Activated T-cell treated with anti-CD3 and anti-CD28 coated beads, Interleukin-2, amount 50 U/mL, for 72 hours (primary cell): ENCODE measurements at regions not wholly inside any gene's neighbourhood (a gene's known extent, or its start where the extent isn't known, plus 50 kb on each side); places are given as distances from the start of the nearest gene placed in this dataset.

Experiments
- ATAC-seq, 2 donors: fragments of 150-1000 bp; cut with Tn5 transposase; replicated peaks in 1 of 2; 2 replicates each; pipeline ENCODE4 v1.10.0; 2021; ENCODE audit warnings: moderate library complexity in 2 of 2, mild to moderate bottlenecking in 1 of 2
- DNase-seq, 2 donors: peaks; one replicate each; pipeline ENCODE4 v3.0.0; 2021 to 2022; ENCODE audit warnings: mixed read lengths in 1 of 2
- H3K27ac Mint-ChIP-seq: one replicate; pipeline ENCODE4 v1.8.0; 2022; ENCODE audit warnings: mild to moderate bottlenecking, moderate library complexity, mixed read lengths
- H3K27me3 Mint-ChIP-seq: one replicate; pipeline ENCODE4 v1.8.0; 2022; ENCODE audit warnings: low read depth, mixed read lengths
- H3K36me3 Mint-ChIP-seq, 2 donors: one replicate each; pipeline ENCODE4 v1.8.0; 2022; ENCODE audit warnings: mixed read lengths in 2 of 2, mild to moderate bottlenecking in 1 of 2; ENCODE audit not compliant: insufficient read depth in 2 of 2
- H3K4me1 Mint-ChIP-seq: one replicate; pipeline ENCODE4 v1.8.0; 2022; ENCODE audit warnings: low read depth, mixed read lengths
- H3K4me3 Mint-ChIP-seq, 2 donors: one replicate each; pipeline ENCODE4 v1.8.0; 2022; ENCODE audit warnings: mild to moderate bottlenecking in 2 of 2, mixed read lengths in 2 of 2, moderate library complexity in 2 of 2
- H3K9me3 Mint-ChIP-seq, 2 donors: one replicate each; pipeline ENCODE4 v1.8.0; 2022; ENCODE audit warnings: mixed read lengths in 2 of 2

DNA sequence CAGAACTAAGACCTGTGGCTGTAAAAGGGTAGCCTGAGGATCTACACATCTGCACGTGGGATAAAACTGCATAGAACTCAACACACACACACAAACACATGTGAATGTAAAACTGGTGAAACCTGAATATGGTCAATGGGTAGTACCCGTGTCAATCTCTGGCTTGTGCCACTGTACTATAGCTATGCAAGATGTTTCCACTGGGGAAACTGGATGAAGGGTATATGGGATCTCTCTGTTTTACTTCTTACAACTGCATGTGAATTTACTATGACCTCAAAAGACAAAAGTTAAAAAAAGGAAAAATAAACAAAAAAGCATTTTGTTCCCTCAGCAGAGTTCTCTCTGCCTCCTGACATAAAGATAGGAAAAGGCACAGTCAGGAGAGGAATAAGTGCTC, 143.3 kb upstream of the LHX1 start:
- no peaks in the 10 kb centered on the region for H3K9me3 Mint-ChIP-seq

DNA sequence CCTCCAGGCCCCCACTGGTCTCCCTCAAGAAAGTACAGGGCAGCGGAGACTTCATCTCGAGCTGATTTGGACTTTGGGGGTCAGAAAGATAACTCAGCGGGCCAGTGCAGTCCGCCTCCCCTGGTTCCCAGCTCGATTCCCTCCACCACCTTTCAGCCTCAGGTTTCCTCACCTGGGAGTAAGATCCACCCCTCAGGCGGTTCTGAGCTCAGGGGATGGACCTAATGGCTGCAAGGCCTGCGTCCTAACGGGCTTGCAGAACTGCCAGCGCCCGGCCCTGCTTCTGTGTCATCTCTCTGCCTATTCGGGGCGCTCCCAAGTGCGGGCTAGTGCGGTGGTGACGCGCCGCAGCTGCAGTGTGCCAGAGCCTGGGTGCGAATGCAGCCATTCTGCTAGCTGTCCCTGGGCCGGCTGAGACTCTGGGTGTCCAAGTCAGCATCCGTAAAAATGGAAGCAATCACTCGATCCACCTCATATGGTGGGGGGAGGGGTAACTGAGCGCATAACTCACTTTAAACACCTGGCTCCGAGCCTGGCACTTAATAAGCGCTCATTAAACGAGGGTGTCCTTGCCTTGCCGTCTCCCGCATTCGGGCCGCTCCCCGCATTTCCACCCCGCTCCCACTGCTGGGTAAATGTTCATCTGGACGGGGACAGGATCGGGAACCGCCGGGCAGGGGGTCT, 129.6 kb upstream of the LHX1 start:
- no peak overlapping the region for H3K27ac Mint-ChIP-seq
- no peaks in the 10 kb centered on the region for H3K36me3 Mint-ChIP-seq
- no peaks in the 10 kb centered on the region for H3K4me1 Mint-ChIP-seq
- H3K4me3 Mint-ChIP-seq, result no peak overlapping the region
- H3K9me3 Mint-ChIP-seq, result no peaks in the 10 kb centered on the region
- DNase-seq (no peak), ATAC-seq (no peak)
- peaks cover 67% of the 10 kb centered on the region for H3K27me3 Mint-ChIP-seq

More for the DNA sequence above, 143.3 kb upstream of the LHX1 start:
- no peak for ATAC-seq
- Mint-ChIP-seq H3K27ac (no peak overlapping the region), H3K36me3 (no peaks in the 10 kb centered on the region), H3K4me3 (no peak overlapping the region), H3K27me3 (peaks cover 27% of the 10 kb centered on the region), H3K4me1 (no peaks in the 10 kb centered on the region)
- DNase-seq, result no peak

DNA sequence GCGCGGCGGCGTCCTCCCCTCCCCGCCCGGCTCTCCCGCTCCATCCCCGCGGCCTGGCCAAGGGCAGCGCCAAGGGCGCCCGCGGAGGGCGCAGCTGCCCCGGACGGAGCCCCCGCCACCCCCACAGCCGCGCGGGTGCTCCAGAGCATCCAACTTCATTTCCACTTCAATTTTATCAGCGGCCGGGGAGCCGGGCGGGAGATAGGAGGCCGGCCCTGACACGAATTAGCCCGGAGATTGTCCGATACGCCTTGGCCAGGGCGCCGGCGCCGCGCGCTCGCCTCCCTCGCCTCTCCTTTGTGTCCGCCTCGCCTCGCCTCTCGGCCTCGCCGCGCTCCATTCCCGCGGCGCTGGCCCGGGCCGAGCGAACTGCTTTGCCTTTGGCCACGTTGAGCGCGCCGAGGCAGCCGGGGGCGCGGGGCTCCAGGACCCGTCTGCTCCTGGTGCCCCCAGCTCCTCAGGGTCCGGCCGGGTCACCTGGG, 129.1 kb upstream of the LHX1 start:
- no peak for ATAC-seq
- no peaks in the 10 kb centered on the region for H3K36me3 Mint-ChIP-seq
- H3K4me3 Mint-ChIP-seq, result no peak overlapping the region

DNA sequence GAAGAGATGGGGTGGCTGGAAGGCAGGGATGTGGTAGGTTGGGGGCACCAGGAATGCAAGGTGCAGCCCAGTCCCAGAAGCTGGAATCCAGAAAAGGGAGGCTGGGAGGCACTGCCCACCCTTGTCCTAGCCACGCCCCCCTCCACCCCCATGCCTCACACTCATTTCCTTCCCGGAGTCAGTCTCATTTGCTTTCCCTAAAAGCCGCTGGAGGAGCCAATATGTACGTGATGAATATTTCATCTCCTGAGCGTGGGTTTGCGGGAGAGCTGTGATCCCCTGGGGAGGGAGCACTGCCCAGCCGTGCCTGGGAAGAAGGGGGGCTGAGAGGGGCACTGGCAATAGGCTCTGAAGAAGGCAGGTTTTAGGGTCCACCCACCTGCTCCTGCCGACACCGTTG, 124.5 kb upstream of the LHX1 start:
- Mint-ChIP-seq H3K27ac (no peak overlapping the region), H3K4me3 (no peak overlapping the region), H3K27me3 (peaks cover 69% of the 10 kb centered on the region), H3K36me3 (no peaks in the 10 kb centered on the region), H3K9me3 (no peaks in the 10 kb centered on the region), H3K4me1 (no peaks in the 10 kb centered on the region)
- DNase-seq, result no peak
- ATAC-seq, result no peak

More for the DNA sequence above, 129.1 kb upstream of the LHX1 start:
- DNase-seq, result no peak
- no peaks in the 10 kb centered on the region for H3K9me3 Mint-ChIP-seq
- peaks cover 72% of the 10 kb centered on the region for H3K27me3 Mint-ChIP-seq
- no peaks in the 10 kb centered on the region for H3K4me1 Mint-ChIP-seq
- H3K27ac Mint-ChIP-seq, result no peak overlapping the region

DNA sequence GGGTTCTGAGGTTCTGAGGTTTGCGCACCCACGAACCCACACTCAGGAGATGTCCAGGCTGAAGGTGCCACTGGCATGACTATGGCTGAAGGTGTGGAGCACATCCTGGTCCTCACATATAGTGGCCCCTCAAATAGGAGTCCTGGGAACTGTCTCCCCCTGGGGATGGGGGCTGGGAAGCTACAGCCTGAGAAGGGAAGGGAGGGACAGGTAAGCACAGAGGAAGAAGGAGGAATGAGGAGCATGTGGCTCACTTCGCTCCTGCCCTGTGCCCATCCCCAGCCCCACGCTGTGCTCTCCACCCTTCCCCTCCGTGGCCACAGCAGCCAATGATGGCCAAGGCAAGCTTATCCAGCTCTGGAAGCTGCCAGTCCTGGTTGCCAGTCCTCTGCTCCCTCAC, 123.9 kb upstream of the LHX1 start:
- Mint-ChIP-seq H3K27me3 (peaks cover 69% of the 10 kb centered on the region), H3K4me3 (no peak overlapping the region), H3K36me3 (no peaks in the 10 kb centered on the region), H3K27ac (no peak overlapping the region), H3K9me3 (no peaks in the 10 kb centered on the region), H3K4me1 (no peaks in the 10 kb centered on the region)
- ATAC-seq (no peak), DNase-seq (no peak)

DNA sequence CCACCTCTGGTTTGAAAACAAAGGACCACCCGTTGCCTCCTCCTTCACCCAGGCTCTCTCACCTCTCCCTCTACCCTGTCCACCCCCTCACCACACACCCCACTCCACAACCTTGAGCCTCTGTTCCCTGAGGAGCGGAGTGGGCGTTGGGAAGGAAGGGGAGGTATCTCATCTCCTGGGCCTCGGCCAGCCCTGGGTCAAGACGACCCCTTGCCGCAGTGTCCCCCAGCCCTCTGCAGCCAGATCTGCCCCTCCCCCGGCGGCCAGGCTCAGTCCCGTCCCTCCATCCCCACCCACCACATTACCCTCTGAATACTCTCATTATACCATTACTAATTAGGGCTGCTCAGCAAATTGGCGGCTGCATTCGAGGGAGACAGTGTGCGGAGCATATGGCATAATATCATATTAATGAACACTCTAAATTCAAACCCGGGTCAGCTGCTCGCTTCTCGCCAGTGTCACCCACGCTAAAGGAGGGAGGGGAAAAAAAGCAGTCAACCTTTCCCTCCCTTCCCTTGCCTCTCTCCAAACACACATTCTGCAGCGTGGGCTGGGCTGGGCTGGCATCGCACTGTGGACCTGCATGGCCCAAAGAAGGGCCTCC, 123.2 kb upstream of the LHX1 start:
- no peaks in the 10 kb centered on the region for H3K36me3 Mint-ChIP-seq
- no peak overlapping the region for H3K4me3 Mint-ChIP-seq
- peaks cover 64% of the 10 kb centered on the region for H3K27me3 Mint-ChIP-seq
- ATAC-seq (no peak), DNase-seq (no peak)
- H3K27ac Mint-ChIP-seq, result no peak overlapping the region
- H3K4me1 Mint-ChIP-seq, result no peaks in the 10 kb centered on the region
- no peaks in the 10 kb centered on the region for H3K9me3 Mint-ChIP-seq

DNA sequence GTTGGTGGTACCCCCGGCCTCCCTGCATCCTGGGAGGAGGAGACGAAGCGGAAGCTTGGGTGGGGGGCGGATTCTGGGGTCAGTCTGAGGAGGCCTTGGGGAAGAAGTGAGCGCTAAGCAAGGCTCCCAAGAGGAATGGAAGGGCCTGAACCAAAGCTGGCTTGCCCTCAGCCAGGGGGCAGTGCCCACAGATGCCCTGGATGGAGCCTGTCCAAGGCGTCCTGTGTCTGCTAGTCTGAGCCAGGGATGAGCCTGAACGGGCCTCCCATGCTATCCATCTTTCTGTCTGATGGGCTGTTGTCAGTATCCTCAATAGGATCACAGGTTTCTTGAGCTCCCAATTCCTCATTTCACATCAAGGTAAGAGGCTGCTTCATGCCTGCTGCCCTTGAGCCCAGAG, 122.3 kb upstream of the LHX1 start:
- Mint-ChIP-seq H3K9me3 (no peaks in the 10 kb centered on the region), H3K27me3 (peaks cover 58% of the 10 kb centered on the region), H3K36me3 (no peaks in the 10 kb centered on the region), H3K4me1 (no peaks in the 10 kb centered on the region), H3K27ac (no peak overlapping the region), H3K4me3 (no peak overlapping the region)
- DNase-seq (no peak), ATAC-seq (no peak)

DNA sequence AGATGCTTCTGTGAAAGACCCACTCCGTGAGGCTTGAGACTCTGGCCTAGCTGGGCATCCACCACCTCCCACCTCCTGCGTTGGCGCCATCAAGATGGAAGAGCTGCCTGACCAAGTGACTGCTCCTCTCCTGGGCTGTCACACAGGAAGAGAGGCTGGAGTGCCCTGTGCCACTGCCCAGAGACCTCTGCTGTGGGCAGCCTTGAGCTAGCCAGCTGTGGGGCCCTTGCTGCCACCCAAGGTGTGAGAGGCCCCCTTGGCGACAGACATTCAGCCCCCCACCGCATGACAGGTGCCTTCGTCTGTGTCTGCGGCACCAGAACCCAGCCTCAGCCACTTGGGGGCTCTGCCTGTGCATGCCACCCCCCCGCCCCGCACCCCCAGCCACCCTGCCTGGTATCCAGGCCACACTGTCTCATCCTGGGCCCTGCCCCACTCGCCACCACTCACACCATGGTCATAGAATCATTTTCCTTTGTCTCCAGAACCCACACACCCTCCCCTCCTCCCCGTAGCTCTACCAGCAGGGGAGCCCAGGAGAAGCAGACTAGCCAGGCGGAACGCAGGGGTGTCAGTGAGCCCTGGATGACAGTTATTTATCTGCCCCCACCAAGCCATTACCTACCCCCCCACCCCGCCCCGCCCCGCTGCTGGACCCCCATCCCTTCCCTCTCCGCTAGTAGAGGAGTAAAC, 120.9 kb upstream of the LHX1 start:
- Mint-ChIP-seq H3K9me3 (no peaks in the 10 kb centered on the region), H3K4me3 (no peak overlapping the region), H3K27ac (no peak overlapping the region), H3K4me1 (no peaks in the 10 kb centered on the region), H3K27me3 (peaks cover 44% of the 10 kb centered on the region), H3K36me3 (no peaks in the 10 kb centered on the region)
- DNase-seq (no peak), ATAC-seq (no peak)

DNA sequence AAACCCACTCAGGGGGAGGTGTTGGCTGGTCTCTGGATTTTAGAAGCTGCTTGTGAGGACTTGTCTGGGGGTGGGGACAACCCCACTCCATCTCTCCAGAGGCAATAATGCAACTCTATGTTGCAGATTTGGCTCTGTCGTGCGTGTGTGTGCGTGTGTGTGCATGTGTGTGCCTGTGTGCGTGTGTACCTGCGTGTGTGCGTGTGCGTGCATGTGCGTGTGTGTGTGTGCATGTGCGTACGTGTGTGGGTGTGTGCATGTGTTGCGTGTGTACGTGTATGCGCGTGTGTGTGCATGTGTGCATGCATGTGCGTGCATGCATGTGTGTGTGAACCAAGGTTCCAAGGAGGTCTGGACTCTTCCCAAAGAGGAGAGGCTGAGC, 120.4 kb upstream of the LHX1 start:
- no peaks in the 10 kb centered on the region for H3K36me3 Mint-ChIP-seq
- no peaks in the 10 kb centered on the region for H3K9me3 Mint-ChIP-seq
- ATAC-seq (no peak), DNase-seq (no peak)
- H3K27me3 Mint-ChIP-seq, result peaks cover 43% of the 10 kb centered on the region
- no peaks in the 10 kb centered on the region for H3K4me1 Mint-ChIP-seq
- H3K4me3 Mint-ChIP-seq, result no peak overlapping the region
- no peak overlapping the region for H3K27ac Mint-ChIP-seq

DNA sequence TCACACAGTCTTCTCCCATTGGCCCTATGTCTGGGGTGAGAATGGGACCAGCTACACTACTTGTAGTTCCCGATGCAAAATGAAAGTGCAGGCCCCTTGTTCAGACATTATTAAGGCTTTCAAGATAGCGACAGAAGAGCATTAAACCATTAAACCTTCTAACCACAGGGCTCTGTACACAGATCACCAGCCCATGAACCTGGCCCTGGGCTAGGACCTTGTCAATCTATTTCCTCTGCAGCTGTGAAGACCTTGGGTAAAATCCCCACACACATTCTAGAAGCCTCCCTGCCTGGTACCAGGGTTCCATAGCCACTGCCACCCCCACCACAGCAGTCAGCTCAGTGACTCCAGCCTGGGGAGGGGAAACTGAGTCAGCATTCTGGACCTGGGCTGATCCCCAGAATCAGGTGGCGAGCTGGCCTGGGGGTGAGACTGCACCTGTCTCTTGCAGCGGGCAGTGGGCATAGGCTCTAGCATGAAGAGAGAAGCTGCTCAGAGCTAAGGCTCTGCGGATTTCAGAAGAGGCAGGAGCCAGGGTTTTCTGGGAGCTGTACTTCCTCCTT, 119.7 kb upstream of the LHX1 start:
- no peaks in the 10 kb centered on the region for H3K36me3 Mint-ChIP-seq
- DNase-seq (no peak), ATAC-seq (no peak)
- no peak overlapping the region for H3K4me3 Mint-ChIP-seq
- peaks cover 37% of the 10 kb centered on the region for H3K27me3 Mint-ChIP-seq
- no peak overlapping the region for H3K27ac Mint-ChIP-seq
- H3K9me3 Mint-ChIP-seq, result no peaks in the 10 kb centered on the region
- no peaks in the 10 kb centered on the region for H3K4me1 Mint-ChIP-seq

DNA sequence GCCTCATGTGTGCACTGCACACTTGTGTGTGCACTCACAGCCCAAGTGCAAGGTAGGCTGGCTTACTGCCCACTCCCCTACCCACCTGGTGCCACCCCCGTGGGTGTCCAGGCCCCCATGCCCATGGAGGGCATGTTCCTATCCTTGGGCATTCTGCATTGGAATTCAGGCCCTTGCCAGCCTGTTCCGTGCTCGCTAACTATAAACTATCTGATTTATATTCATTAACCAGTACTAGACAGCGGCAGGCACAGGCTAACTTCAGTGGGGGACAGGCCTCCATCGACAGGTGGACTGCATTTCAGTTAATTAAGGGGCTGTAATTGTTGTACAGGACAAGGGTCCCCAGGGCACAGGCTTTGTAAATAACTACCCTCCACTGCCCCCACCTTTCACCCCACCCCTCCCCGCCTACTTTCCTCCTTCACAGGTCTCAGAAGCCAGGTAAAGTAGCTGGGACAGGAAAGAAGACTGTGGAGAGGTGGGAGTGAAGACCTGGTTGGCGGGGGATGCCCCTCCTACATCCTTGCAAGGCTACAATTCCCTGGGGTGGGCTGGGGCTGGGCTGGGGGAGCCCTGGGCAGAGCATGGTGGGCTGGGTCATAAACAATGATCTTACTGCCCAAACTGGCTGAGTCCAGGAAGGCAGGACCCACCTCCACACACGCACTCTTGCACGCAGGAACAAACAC, 119.0 kb upstream of the LHX1 start:
- Mint-ChIP-seq H3K27me3 (peaks cover 30% of the 10 kb centered on the region), H3K36me3 (no peaks in the 10 kb centered on the region), H3K27ac (no peak overlapping the region), H3K4me3 (no peak overlapping the region), H3K9me3 (no peaks in the 10 kb centered on the region), H3K4me1 (no peaks in the 10 kb centered on the region)
- DNase-seq (no peak), ATAC-seq (no peak)

DNA sequence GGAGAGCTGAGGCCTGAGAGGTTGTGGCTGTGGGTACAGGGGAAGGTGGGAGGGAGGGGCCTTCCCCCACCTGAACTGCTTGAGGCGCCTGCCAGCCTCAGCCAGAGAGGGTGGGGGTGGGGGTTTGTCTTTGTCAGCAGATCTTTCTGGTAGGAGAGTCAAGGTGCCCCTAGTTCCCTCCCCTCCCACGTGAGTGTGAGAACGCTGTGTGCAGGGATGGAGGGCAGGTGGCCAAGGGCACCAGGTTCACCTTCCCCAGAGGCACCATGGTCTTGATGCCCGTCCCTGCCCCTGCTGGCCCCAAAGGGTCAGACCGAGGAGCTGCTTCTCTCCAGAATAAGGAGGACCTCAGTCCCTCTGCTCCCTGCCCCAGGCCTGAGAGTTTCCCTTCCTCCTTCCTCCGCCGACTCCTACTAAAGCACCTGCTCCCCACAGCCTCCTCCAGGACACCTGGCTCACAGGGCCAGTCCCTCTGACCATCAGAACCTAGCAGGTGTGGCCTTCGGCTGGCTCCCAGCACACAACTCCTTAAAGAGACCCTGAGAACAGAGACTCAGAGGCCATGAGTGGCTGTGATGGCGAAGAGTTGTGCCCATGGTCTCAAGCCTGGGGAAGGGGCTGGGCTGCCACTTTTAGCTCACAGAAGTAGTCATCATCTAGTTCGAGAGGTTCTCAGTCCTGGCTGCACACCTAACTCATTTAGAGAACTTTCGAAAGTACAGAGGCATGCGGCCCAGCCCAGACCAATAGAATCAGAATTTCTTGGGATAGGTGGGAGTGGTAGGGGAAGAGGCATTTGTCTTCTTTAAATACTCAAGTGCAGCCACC, 113.2 kb upstream of the LHX1 start:
- no peaks in the 10 kb centered on the region for H3K36me3 Mint-ChIP-seq
- H3K27ac Mint-ChIP-seq, result no peak overlapping the region
- ATAC-seq, result no peak
- peaks cover 47% of the 10 kb centered on the region for H3K27me3 Mint-ChIP-seq
- no peak for DNase-seq
- no peaks in the 10 kb centered on the region for H3K9me3 Mint-ChIP-seq
- no peak overlapping the region for H3K4me3 Mint-ChIP-seq
- H3K4me1 Mint-ChIP-seq, result no peaks in the 10 kb centered on the region
